ENCODE measurements at regions not wholly inside any gene's neighbourhood (a gene's known extent, or its start where the extent isn't known, plus 50 kb on each side); places are given as distances from the start of the nearest gene placed in this dataset.

DNA sequence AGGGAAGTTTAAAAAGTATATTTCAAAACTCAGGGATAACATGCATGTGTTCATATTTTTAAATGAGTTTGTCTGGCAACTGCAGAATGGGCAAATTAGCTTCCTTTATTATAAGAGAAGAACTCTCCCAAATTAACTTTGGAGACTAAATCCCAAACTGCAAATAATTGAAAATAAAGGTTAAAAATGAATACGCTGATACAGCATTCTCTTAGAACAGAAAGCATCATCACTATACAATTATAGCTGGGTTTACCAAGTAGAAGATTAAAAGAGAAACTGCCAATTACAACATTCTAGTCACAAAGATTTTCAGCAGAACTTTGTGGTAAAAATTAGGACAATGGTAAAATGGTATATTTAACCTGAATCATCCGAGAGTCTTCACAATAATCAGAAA lies 73.3 kb downstream of the OLFM4 start:
- H3K9me3 Mint-ChIP-seq, result peaks cover 5% of the 10 kb centered on the region
- no peaks in the 10 kb centered on the region for H3K79me2 ChIP-seq (ENCODE audit: low read depth)
- no peak for TF ChIP-seq EZH2 (IDR thresholded peaks at IDR 0.05)
- TF ChIP-seq, protein P1, sequence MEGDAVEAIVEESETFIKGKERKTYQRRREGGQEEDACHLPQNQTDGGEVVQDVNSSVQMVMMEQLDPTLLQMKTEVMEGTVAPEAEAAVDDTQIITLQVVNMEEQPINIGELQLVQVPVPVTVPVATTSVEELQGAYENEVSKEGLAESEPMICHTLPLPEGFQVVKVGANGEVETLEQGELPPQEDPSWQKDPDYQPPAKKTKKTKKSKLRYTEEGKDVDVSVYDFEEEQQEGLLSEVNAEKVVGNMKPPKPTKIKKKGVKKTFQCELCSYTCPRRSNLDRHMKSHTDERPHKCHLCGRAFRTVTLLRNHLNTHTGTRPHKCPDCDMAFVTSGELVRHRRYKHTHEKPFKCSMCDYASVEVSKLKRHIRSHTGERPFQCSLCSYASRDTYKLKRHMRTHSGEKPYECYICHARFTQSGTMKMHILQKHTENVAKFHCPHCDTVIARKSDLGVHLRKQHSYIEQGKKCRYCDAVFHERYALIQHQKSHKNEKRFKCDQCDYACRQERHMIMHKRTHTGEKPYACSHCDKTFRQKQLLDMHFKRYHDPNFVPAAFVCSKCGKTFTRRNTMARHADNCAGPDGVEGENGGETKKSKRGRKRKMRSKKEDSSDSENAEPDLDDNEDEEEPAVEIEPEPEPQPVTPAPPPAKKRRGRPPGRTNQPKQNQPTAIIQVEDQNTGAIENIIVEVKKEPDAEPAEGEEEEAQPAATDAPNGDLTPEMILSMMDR (IDR thresholded peaks at IDR 0.05), result no peak
- no peak for TF ChIP-seq EZH2phosphoT487 (IDR thresholded peaks at IDR 0.05)
- H3K9ac ChIP-seq, result no peak overlapping the region
- H4K20me1 ChIP-seq (ENCODE audit: low read depth), result no peaks in the 10 kb centered on the region
- H3F3A ChIP-seq (ENCODE audit: low read depth), result no peaks in the 10 kb centered on the region
- H3K27ac Mint-ChIP-seq, result no peak overlapping the region
- H3K36me3 Mint-ChIP-seq, result no peaks in the 10 kb centered on the region
- H3K4me1 ChIP-seq, result no peaks in the 10 kb centered on the region
- no peak overlapping the region for H3K4me2 ChIP-seq
- no peaks in the 10 kb centered on the region for H3K36me3 ChIP-seq
- H3K27me3 ChIP-seq, result no peaks in the 10 kb centered on the region
- no peak for DNase-seq (ENCODE audit: low spot score)
- H2AFZ ChIP-seq (replicated peaks), result no peak overlapping the region
- no peaks in the 10 kb centered on the region for H3K4me1 Mint-ChIP-seq
- H3K4me3 Mint-ChIP-seq, result no peak overlapping the region
- H3K4me3 ChIP-seq, result no peak overlapping the region
- H3K9me3 ChIP-seq (ENCODE audit: low read depth), result no peaks in the 10 kb centered on the region
- peaks cover 2% of the 10 kb centered on the region for H3K27me3 Mint-ChIP-seq (ENCODE audit: insufficient read depth, low read depth)
- no peak overlapping the region for H3K27ac ChIP-seq

DNA sequence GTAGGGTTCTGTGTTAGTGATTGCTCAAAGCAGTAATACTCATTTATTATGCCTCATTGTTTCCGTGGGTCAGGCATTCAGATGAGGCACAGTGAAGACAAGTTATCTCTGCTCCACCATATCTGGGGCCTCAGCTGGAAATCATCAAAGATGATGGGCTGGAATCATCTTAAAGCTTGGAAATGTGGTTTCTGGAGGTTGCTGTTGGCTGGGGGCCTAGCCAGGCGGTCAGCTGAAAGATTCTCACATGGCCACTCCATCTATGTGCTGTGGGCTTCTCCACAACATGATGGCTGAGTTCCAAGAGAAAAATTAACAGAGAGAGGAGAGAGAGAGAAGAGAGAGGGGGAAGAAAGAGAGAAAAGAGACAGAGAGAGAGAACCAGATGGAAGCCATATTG lies 75.5 kb downstream of the OLFM4 start:
- no peak overlapping the region for H2AFZ ChIP-seq (replicated peaks)
- Mint-ChIP-seq H3K9me3 (no peaks in the 10 kb centered on the region), H3K4me1 (no peaks in the 10 kb centered on the region), H3K36me3 (no peaks in the 10 kb centered on the region), H3K27me3 (ENCODE audit: insufficient read depth, low read depth) (peaks cover 2% of the 10 kb centered on the region), H3K4me3 (no peak overlapping the region), H3K27ac (no peak overlapping the region)
- DNase-seq (ENCODE audit: low spot score), result no peak
- TF ChIP-seq, protein P1 (IDR thresholded peaks at IDR 0.05), result no peak
- no peak for TF ChIP-seq EZH2phosphoT487 (IDR thresholded peaks at IDR 0.05)
- no peak for TF ChIP-seq EZH2 (IDR thresholded peaks at IDR 0.05)
- no peak overlapping the region for H3K4me3 ChIP-seq
- no peaks in the 10 kb centered on the region for H4K20me1 ChIP-seq (ENCODE audit: low read depth)
- no peaks in the 10 kb centered on the region for H3K9me3 ChIP-seq (ENCODE audit: low read depth)
- H3F3A ChIP-seq (ENCODE audit: low read depth), result no peaks in the 10 kb centered on the region
- H3K4me1 ChIP-seq, result no peaks in the 10 kb centered on the region
- H3K79me2 ChIP-seq (ENCODE audit: low read depth), result no peaks in the 10 kb centered on the region
- no peak overlapping the region for H3K9ac ChIP-seq
- H3K4me2 ChIP-seq, result no peak overlapping the region
- no peaks in the 10 kb centered on the region for H3K27me3 ChIP-seq
- no peak overlapping the region for H3K27ac ChIP-seq
- no peaks in the 10 kb centered on the region for H3K36me3 ChIP-seq

DNA sequence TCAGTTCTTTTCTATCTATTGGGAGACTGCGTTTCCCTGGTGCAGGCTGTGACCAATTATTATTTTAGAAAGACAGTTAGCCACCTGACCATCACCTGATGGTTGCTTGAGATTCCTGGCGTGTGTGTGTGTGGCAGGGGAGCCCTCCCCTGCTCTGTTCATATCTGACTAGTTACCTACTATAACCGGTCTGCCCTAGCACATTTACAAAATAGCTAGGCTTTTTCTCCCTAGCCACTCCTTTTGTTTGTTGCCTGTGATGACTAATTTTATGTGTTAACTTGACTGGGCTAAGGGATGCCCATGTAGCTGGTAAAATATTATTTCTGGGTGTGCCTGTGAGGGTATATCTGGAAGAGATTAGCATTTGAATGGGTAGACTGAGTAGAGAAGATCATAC lies 76.9 kb downstream of the OLFM4 start:
- Histone ChIP-seq H3K27me3 (no peaks in the 10 kb centered on the region), H3K79me2 (ENCODE audit: low read depth) (no peaks in the 10 kb centered on the region), H3F3A (ENCODE audit: low read depth) (no peaks in the 10 kb centered on the region), H3K4me3 (no peak overlapping the region), H3K9me3 (ENCODE audit: low read depth) (no peaks in the 10 kb centered on the region), H3K4me1 (no peaks in the 10 kb centered on the region), H3K36me3 (no peaks in the 10 kb centered on the region), H3K27ac (no peak overlapping the region), H4K20me1 (ENCODE audit: low read depth) (no peaks in the 10 kb centered on the region), H2AFZ (replicated peaks) (no peak overlapping the region), H3K4me2 (no peak overlapping the region), H3K9ac (no peak overlapping the region)
- TF ChIP-seq EZH2phosphoT487 (IDR thresholded peaks at IDR 0.05), result no peak
- no peak for TF ChIP-seq EZH2 (IDR thresholded peaks at IDR 0.05)
- TF ChIP-seq, protein P1 (IDR thresholded peaks at IDR 0.05), result no peak
- Mint-ChIP-seq H3K27ac (no peak overlapping the region), H3K4me3 (no peak overlapping the region), H3K36me3 (no peaks in the 10 kb centered on the region), H3K9me3 (no peaks in the 10 kb centered on the region), H3K4me1 (no peaks in the 10 kb centered on the region), H3K27me3 (ENCODE audit: insufficient read depth, low read depth) (peaks cover 2% of the 10 kb centered on the region)
- DNase-seq (ENCODE audit: low spot score), result no peak

DNA sequence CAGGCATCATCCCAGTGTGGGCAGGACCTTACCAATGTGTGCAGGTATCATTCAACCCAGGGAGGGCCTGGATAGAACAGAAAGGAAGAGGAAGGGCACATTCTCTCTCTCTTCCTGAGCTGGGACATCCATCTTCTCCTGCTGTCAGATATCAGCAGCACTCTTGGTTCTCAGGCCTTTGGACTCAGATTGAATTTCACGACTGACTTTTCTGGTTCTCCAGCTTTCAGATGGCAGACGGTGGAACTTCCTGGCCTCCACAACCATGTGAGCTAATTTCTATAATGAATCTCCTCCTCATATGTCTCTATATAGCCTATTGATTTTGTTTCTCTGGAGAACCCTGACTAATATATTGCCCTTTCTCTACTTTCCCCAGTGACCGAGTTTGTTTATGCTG lies 77.3 kb downstream of the OLFM4 start:
- no peak for DNase-seq (ENCODE audit: low spot score)
- H3F3A ChIP-seq (ENCODE audit: low read depth), result no peaks in the 10 kb centered on the region
- no peaks in the 10 kb centered on the region for H3K27me3 ChIP-seq
- Mint-ChIP-seq H3K9me3 (no peaks in the 10 kb centered on the region), H3K4me1 (peaks cover 2% of the 10 kb centered on the region), H3K27ac (no peak overlapping the region), H3K36me3 (no peaks in the 10 kb centered on the region), H3K4me3 (no peak overlapping the region), H3K27me3 (ENCODE audit: insufficient read depth, low read depth) (peaks cover 2% of the 10 kb centered on the region)
- H4K20me1 ChIP-seq (ENCODE audit: low read depth), result no peaks in the 10 kb centered on the region
- H3K4me1 ChIP-seq, result no peaks in the 10 kb centered on the region
- no peak overlapping the region for H3K9ac ChIP-seq
- no peak overlapping the region for H3K27ac ChIP-seq
- TF ChIP-seq, protein P1 (IDR thresholded peaks at IDR 0.05), result no peak
- TF ChIP-seq EZH2 (IDR thresholded peaks at IDR 0.05) (no peak), EZH2phosphoT487 (IDR thresholded peaks at IDR 0.05) (no peak)
- H3K36me3 ChIP-seq, result no peaks in the 10 kb centered on the region
- no peaks in the 10 kb centered on the region for H3K79me2 ChIP-seq (ENCODE audit: low read depth)
- no peaks in the 10 kb centered on the region for H3K9me3 ChIP-seq (ENCODE audit: low read depth)
- no peak overlapping the region for H3K4me2 ChIP-seq
- no peak overlapping the region for H3K4me3 ChIP-seq
- H2AFZ ChIP-seq (replicated peaks), result no peak overlapping the region
